Nephron progenitor cell (in vitro differentiated cells): ENCODE measurements at regions not wholly inside any gene's neighbourhood (a gene's known extent, or its start where the extent isn't known, plus 50 kb on each side); places are given as distances from the start of the nearest gene placed in this dataset.

Experiments used
- DNase-seq: peaks from one replicate; pipeline ENCODE4 v3.0.0; 2021
- H3K27ac Mint-ChIP-seq: 2 replicates; pipeline ENCODE4 v1.8.0; 2021; ENCODE audit warnings: mild to moderate bottlenecking, moderate library complexity, mixed read lengths
- H3K27me3 Mint-ChIP-seq: 2 replicates; pipeline ENCODE4 v1.8.0; 2021; ENCODE audit warnings: mild to moderate bottlenecking, low read depth, mixed read lengths; ENCODE audit not compliant: poor library complexity
- H3K36me3 Mint-ChIP-seq: 2 replicates; pipeline ENCODE4 v1.8.0; 2021; ENCODE audit warnings: low read depth, mixed read lengths
- H3K4me1 Mint-ChIP-seq: 2 replicates; pipeline ENCODE4 v1.8.0; 2021; ENCODE audit warnings: mixed read lengths
- H3K4me3 Mint-ChIP-seq: 2 replicates; pipeline ENCODE4 v1.8.0; 2021; ENCODE audit warnings: mild to moderate bottlenecking, moderate library complexity, mixed read lengths
- H3K9me3 Mint-ChIP-seq: 2 replicates; pipeline ENCODE4 v1.8.0; 2021; ENCODE audit warnings: mild to moderate bottlenecking, moderate library complexity, mixed read lengths
- CTCF ChIP-seq: fragments of 200-600 bp; sonication (generic); IDR thresholded peaks from 2 replicates; pipeline ENCODE4 v1.5.0; 2021; ENCODE audit warnings: antibody characterized with exemption

GRCh38 chr14:56044196-56044595 lies 74.0 kb upstream of the PELI2 start:
- DNase-seq, result no peak
- no peaks in the 10 kb centered on the region for H3K27me3 Mint-ChIP-seq
- H3K9me3 Mint-ChIP-seq, result no peaks in the 10 kb centered on the region
- no peaks in the 10 kb centered on the region for H3K36me3 Mint-ChIP-seq
- no peak overlapping the region for H3K4me3 Mint-ChIP-seq
- TF ChIP-seq CTCF, result no peak
- no peaks in the 10 kb centered on the region for H3K4me1 Mint-ChIP-seq
- no peak overlapping the region for H3K27ac Mint-ChIP-seq

DNA sequence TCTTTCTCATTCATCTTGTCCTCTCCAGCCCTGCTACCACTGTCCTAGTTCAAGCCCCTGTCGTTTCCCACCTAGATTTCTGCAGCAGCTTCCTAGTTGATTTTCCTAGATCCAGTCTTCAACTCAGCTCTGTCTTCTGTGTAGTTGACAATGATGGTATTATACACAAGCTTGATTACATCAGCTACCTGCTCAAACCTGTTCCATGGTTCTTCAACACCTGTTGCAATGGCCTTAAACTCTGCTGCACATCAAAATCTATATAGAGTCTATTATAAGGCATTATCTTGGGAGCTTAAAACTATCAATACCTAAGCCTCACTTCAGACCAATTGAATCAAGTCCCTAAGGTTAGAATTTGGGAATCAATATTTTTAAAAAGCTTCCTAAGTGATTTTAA lies 71.7 kb upstream of the PELI2 start:
- H3K27me3 Mint-ChIP-seq, result peaks cover 2% of the 10 kb centered on the region
- H3K27ac Mint-ChIP-seq, result no peak overlapping the region
- TF ChIP-seq CTCF, result no peak
- H3K4me3 Mint-ChIP-seq, result no peak overlapping the region
- no peaks in the 10 kb centered on the region for H3K36me3 Mint-ChIP-seq
- no peak for DNase-seq
- H3K9me3 Mint-ChIP-seq, result no peaks in the 10 kb centered on the region
- peaks cover 19% of the 10 kb centered on the region for H3K4me1 Mint-ChIP-seq

DNA sequence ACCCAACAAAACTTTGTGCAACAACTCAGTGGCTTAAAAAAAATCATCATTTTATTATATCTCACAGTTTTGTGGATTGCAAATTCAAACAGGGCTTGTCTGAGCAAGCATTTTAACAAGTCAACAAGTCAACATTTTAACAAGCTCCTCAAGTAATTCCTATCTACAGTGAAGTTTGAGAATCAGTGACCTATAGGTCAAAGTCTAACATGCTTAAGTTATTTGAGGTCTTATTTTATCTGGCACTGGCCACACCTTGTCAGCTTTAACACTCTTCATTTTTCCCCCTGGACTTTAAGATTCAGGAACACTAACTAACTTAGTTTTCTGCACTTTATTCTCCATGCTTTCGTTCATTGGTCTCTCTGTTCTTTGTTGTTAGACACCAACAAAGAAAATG lies 71.2 kb upstream of the PELI2 start:
- no peak for DNase-seq
- Mint-ChIP-seq H3K27me3 (peaks cover 2% of the 10 kb centered on the region), H3K4me1 (peaks cover 19% of the 10 kb centered on the region), H3K36me3 (no peaks in the 10 kb centered on the region), H3K27ac (no peak overlapping the region), H3K4me3 (no peak overlapping the region), H3K9me3 (no peaks in the 10 kb centered on the region)
- no peak for TF ChIP-seq CTCF

DNA sequence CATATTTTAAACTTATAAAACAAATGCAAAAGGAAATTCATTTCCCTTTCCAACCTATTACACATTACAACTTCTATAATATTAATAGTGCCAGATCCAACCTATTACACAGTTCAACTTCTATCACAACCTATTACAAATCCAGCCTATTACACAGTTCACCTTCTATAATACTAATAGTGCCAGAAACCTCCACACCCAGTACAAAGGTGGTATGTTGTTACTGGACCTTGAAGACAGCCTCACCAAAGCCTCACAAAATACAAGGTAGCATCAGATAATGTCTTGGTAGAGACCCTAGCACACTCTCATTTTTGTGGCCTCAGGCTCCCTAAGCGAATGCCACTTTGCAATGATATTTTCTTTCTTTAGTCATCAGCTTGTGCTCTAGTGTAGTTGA lies 68.7 kb upstream of the PELI2 start:
- Mint-ChIP-seq H3K9me3 (no peaks in the 10 kb centered on the region), H3K36me3 (no peaks in the 10 kb centered on the region), H3K27ac (no peak overlapping the region), H3K27me3 (peaks cover 2% of the 10 kb centered on the region), H3K4me1 (peaks cover 19% of the 10 kb centered on the region), H3K4me3 (no peak overlapping the region)
- TF ChIP-seq CTCF, result no peak
- no peak for DNase-seq

GRCh38 chr14:56055511-56055910 lies 62.7 kb upstream of the PELI2 start:
- TF ChIP-seq CTCF, result no peak
- Mint-ChIP-seq H3K27ac (no peak overlapping the region), H3K4me3 (no peak overlapping the region), H3K4me1 (peaks cover 33% of the 10 kb centered on the region), H3K9me3 (no peaks in the 10 kb centered on the region), H3K36me3 (no peaks in the 10 kb centered on the region), H3K27me3 (peaks cover 2% of the 10 kb centered on the region)
- DNase-seq, result no peak

DNA sequence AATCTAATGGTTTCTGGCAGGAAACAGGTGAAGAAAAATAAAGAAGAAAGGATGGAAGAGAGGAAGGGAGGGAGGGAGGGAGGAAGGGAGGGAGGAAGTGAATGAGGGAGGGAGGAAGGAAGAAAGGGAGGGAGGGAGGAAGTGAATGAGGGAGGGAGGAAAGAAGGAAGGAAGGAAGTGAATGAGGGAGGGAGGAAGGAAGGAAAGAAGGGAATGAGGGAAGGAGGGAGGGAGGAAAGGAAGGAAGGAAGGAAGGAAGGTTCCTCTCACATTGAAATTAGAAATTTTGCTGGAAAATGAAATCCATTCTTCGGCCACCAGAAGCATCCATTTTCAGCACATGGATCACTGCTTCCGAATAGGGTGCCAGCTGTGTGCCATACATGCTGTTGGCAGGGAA lies 62.2 kb upstream of the PELI2 start:
- DNase-seq, result no peak
- no peak overlapping the region for H3K4me3 Mint-ChIP-seq
- no peak overlapping the region for H3K27ac Mint-ChIP-seq
- peaks cover 33% of the 10 kb centered on the region for H3K4me1 Mint-ChIP-seq
- no peak for TF ChIP-seq CTCF
- no peaks in the 10 kb centered on the region for H3K9me3 Mint-ChIP-seq
- H3K36me3 Mint-ChIP-seq, result no peaks in the 10 kb centered on the region
- H3K27me3 Mint-ChIP-seq, result peaks cover 2% of the 10 kb centered on the region
